GM21786 (cell line): ENCODE measurements at regions not wholly inside any gene's neighbourhood (a gene's known extent, or its start where the extent isn't known, plus 50 kb on each side); places are given as distances from the start of the nearest gene placed in this dataset.
"Not testable (repeated sequence)": the region's sequence is repeated elsewhere in the genome, so short reads cannot be mapped to it uniquely, and the experiment has no call there.

ENCODE experiments used
- ATAC-seq: cut with Tn5 transposase; IDR thresholded peaks from one replicate; pipeline ENCODE4 v1.9.1; 2021; ENCODE audit not compliant: unreplicated experiment

GRCh38 chr5:54404568-54404967 lies 50.9 kb upstream of the HSPB3 start:
- ATAC-seq = no peak

GRCh38 chr5:54403885-54404416 lies 51.5 kb upstream of the HSPB3 start:
- ATAC-seq = no peak

- no peak for ATAC-seq
These were observed 52.4 kb upstream of the HSPB3 start for GRCh38 chr5:54403121-54403520.

DNA sequence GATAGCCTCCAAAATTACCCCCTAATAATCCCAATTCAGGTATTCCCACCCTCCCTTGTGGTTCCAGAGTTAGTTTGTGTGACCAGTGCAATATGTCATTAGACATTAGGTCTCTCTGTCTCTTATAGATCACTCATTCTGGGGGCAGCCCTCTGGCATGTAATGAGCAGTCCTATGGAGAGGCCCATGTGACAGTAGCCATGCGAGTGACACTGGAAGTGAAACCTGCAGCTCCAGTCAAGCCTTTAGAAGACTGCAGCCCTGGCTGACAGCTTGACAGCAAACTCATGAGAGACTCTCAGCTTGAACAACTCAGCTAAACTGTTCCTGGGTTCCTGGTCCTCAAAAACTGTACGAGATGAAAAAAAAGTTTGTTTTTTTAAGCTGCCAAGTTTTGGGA lies 54.0 kb upstream of the HSPB3 start:
- peak; percentile 85 for ATAC-seq

DNA sequence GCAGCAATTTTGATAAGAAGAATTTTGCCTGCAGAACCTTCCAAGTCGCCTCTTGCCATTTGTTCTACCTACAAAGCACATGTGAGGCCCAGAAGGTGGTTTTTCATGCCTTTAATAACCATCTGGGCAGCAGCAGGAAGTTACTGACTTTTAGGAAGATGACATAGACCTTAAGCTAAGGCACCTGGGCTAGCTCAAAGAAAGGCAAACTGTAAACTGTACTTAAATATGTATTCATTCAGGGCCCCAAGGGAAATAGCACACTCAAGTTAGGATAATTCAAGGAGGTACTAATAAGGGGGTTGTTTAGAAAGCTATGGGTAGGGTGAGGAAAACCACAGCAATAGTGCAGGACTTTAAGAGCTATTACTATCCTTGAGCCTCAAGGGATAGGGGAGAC lies 57.3 kb upstream of the HSPB3 start:
- ATAC-seq = no peak

GRCh38 chr5:54397420-54397819 lies 58.1 kb upstream of the HSPB3 start:
- no peak for ATAC-seq

DNA sequence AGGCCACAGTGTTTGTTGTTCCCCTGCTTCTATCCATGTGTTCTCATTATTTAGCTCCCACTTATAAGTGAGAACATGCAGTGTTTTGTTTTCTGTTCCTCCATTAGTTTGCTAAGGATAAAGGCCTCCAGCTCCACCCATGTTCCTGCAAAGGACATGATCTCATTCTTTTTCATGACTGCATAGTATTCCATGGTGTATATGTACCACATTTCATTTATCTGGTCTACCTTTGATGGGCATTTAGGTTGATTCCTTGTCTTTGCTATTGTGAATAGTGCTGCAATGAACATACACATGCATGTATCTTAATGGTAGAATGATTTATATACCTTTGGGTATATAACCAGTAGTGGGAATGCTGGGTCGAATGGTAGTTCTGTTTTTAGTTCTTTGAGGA lies 62.5 kb upstream of the HSPB3 start:
- ATAC-seq = not testable (repeated sequence)

GRCh38 chr5:54390539-54391031 lies 64.9 kb upstream of the HSPB3 start:
- ATAC-seq = no peak

- ATAC-seq = no peak
These were observed 65.5 kb upstream of the HSPB3 start for GRCh38 chr5:54390015-54390414.

GRCh38 chr5:54389399-54389798 lies 66.1 kb upstream of the HSPB3 start:
- not testable (repeated sequence) for ATAC-seq

DNA sequence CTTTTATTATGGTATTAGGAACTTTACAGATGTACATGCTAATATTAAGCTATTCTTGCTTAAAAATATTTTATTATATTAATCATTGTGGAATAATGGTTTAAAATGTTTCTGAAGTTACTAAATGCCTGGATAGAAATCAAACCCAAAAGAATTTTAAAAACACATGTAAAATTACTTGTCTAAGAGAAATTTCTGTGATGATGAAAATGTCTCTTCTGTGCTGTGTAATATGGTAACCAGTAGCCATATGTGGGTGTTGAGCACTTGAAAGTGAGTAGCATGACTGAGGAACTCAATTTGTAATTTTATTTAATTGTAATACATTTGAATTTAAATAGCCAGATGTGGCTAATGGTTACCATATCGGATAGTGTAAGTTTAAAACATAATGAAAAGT lies 66.7 kb upstream of the HSPB3 start:
- ATAC-seq = no peak

- no peak for ATAC-seq
These were observed 67.1 kb upstream of the HSPB3 start for GRCh38 chr5:54388409-54388808.

DNA sequence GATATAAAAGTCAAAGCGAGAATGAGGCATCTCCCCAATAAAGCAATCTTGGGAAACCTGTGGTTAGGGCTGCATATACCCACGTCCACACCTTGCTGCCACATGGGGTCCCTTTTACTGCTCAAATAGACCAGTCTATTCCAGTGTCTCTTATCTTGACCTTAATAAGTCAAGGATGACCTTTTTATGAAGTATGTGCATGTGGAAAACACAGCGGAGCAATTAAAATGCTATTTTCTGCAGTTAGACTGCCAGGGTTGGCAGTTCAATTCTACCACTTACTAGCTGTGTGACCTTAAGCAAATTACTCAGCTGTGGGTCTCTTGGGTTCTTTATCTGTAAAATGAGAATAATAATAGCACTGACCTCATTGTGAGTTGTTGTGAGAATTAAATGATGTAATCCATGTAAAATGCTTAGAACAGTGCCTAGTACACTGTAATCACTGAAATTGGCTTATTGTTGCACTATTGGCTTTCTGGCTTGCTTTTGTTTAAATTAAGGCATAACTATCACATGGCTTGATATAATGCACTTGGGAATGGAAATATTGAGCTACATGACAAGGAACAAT lies 67.8 kb upstream of the HSPB3 start:
- no peak for ATAC-seq

DNA sequence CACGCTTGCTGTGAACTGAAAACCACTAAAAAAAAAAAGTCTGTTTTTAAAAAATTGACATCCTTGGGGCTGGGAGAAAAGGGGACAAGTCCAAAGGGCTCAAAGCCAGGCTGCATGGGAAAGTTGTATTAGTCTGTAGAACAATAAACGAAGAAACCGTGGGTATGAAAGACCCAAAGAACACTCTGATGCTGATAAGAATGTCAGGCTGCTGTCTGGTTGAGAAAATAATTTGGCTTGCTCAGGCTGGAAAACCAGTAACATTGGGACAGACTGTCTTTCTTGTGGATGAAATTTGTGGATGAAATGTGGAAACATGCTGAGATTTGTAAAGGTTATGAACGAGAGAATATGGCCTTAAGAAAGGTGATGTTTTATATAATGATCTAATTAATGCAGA lies 68.5 kb upstream of the HSPB3 start:
- no peak for ATAC-seq

DNA sequence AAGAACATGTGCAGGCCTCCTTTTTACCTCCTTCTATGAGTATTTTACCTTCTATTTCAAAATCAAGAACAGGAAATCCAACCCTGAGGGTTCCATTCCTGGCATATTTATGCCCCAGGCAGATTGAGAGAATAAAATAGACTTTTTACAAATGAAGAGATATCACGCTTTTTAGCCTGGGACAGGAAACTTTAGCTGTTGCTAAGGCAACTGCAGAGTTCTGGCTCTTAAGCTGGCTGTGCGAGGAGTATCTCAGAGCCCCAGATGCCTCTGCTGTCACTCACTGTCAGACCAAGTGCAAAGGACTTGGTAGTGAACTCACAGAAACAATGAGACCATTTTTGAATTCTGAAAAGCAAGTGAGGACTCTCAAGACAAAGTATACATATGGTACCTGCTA lies 69.5 kb upstream of the HSPB3 start:
- ATAC-seq = no peak

DNA sequence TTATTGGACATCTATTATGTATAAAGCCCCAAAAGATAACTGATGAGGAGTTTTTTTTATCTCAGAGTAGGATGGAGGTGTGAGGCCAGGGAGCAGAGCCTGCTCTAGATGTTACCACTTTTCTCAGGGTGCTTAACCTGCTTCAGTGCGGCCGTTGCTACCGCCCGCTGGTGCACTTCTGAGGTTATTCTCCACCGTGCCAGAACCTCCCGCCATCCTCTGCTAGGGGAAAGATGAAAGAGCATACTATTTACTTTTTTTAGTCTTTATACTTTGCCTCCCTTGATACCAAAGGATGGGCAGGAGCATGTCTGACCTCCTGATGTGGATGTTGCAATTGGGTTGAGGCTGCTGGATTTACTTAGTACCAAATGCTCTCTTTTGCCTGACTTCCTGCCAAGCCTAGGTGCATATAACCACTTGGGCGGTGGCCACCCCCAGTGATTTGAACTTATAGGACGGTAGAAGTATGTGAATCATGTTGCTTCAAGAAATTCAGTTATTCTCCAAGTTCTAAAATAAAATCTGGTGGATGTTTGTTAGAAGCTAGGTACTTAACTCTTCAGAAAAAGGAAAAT lies 71.1 kb upstream of the HSPB3 start:
- ATAC-seq = no peak

DNA sequence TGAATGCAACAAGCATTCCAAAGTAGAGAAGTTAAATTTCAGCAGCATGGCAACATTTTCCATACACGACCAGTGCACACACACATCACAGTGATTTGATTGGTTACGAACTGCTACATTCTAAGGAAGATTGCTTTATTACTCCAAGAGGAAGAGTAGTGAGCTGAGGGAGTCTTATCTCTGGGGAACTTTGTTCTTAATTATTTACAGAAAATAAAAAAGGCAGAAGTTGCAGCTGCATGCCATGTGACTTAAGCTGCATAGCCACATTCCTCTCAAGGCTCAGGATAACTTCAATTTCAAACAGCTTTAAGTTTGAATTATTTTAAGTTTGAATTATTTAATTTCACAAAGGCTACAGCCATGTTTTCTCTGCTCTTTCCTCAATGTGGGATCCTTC lies 71.6 kb upstream of the HSPB3 start:
- no peak for ATAC-seq

DNA sequence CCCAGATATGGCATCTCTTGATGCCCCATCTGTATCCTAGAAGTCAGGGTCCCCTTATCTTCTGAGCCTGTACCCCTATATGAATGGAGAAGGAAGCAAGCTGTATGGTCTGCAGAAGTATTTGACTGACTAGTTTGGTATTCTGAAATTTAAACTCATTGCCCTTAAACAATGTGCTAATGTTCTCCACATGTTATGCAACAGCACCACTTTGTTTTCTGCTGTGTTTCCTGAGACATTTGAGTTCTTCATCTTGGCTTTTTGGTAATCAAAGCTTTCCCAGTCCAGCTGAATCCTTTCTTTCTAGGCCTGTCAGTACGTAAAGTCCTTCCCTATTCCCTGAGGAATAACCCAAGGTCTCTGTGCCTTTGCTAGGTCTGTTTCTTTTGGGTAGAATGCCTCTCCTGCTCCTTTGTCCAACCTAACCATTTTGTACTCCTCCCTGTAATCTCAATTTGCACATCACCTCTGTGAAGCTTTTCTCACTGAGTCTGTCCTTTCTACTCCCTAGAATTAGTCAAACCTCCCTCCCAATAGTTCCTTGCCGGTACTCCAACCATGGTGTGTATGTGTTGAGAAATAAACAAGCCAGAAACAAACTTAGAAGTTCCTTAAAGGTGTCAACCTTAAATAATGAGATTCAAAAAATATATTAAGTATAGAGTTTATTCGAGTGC lies 72.1 kb upstream of the HSPB3 start:
- ATAC-seq = no peak

DNA sequence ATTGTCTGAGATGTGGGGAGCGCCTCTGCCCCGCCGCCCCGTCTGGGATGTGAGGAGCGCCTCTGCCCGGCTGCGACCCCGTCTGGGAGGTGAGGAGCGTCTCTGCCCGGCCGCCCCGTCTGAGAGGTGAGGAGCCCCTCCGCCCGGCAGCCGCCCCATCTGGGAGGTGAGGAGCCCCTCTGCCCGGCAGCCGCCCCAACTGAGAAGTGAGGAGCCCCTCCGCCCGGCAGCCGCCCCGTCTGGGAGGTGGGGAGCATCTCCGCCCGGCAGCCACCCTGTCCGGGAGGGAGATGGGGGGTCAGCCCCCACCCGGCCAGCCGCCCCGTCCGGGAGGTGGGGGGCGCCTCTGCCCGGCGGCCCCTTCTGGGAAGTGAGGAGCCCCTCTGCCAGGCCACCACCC lies 70.9 kb upstream of the ARL15 start:
- ATAC-seq = not testable (repeated sequence)

- ATAC-seq = no peak
These were observed 69.2 kb upstream of the ARL15 start for GRCh38 chr5:54379590-54379989.

DNA sequence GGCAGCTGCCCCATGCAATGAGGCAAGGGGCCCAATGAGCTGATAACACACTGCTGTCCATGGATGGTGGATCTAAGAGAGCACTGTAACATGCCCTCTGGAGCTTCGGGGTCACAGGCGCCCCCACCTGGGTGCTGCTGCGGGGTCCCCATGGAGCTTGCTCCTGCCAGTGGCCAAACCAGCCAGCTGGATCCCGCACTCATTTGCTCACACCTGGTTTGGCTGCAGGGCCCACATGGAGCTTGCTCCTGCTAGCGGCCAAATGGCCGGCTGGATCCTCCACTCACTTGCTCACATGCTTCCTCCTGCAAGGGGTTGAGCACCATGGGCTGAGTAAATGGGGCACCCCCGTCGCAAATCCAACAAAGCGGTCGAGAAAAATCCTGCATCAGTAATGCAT lies 68.3 kb upstream of the ARL15 start:
- no peak for ATAC-seq

DNA sequence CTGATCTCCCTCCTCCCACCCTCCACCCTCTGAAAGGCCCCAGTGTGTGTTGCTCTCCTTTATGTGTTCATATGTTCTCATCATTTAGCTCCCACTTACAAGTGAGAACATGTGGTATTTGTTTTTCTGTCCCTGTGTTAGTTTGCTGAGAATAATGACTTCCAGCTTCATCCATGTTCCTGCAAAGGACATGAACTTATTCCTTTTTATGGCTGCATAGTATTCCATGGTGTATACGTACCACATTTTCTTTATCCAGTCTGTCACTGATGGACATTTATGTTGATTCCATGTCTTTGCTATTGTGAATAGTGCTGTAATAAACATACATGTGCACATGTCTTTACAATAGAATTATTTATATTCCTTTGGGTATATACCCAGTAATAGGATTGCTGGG lies 67.0 kb upstream of the ARL15 start:
- ATAC-seq = not testable (repeated sequence)
